SK-N-SH treated with all-trans-retinoic acid at 6 μM for 48 hours (cell line): ENCODE measurements at regions not wholly inside any gene's neighbourhood (a gene's known extent, or its start where the extent isn't known, plus 50 kb on each side); places are given as distances from the start of the nearest gene placed in this dataset.

ENCODE experiments used
- ATAC-seq: fragments of 200-7000 bp; cut with Tn5 transposase; 3 replicates; pipeline ENCODE4 v1.9.1; 2020; ENCODE audit warnings: mild to moderate bottlenecking, moderate library complexity
- ARNTL ChIP-seq: fragments of 450-650 bp; formaldehyde crosslinking; IDR thresholded peaks from 2 replicates; pipeline ENCODE4 v1.5.0; 2020; ENCODE audit warnings: low read depth, mild to moderate bottlenecking, moderate library complexity, borderline replicate concordance
- CREB5 ChIP-seq: fragments of 250-450 bp; sonication (Bioruptor Pico); IDR thresholded peaks from 2 replicates; pipeline ENCODE4 v1.5.1; 2020; ENCODE audit warnings: low read depth, mild to moderate bottlenecking, moderate library complexity
- CSRNP3 ChIP-seq: fragments of 250-450 bp; sonication (Bioruptor Pico); IDR thresholded peaks from 2 replicates; pipeline ENCODE4 v1.5.1; 2021; ENCODE audit warnings: mild to moderate bottlenecking, moderate library complexity
- ESRRG ChIP-seq: fragments of 250-450 bp; sonication (Bioruptor Pico); IDR thresholded peaks from 2 replicates; pipeline ENCODE4 v1.6.1; 2021; ENCODE audit warnings: mild to moderate bottlenecking
- GLIS3 ChIP-seq: fragments of 250-450 bp; sonication (Bioruptor Pico); IDR thresholded peaks from 2 replicates; pipeline ENCODE4 v1.5.0; 2020; ENCODE audit warnings: mild to moderate bottlenecking, moderate library complexity
- ISL1 ChIP-seq: fragments of 250-450 bp; sonication (Bioruptor Pico); IDR thresholded peaks from 2 replicates; pipeline ENCODE4 v2.1.2; 2022; ENCODE audit warnings: mild to moderate bottlenecking, moderate library complexity
- OSR1 ChIP-seq: fragments of 250-450 bp; sonication (Bioruptor Pico); IDR thresholded peaks from 2 replicates; pipeline ENCODE4 v1.8.0; 2022; ENCODE audit warnings: moderate library complexity, mild to moderate bottlenecking, inconsistent platforms
- POU6F1 ChIP-seq: fragments of 250-450 bp; sonication (Bioruptor Pico); IDR thresholded peaks from 2 replicates; pipeline ENCODE4 v1.8.0; 2021; ENCODE audit warnings: low read depth, mild to moderate bottlenecking, moderate library complexity, borderline replicate concordance
- PPARA ChIP-seq: fragments of 250-450 bp; sonication (Bioruptor Pico); IDR thresholded peaks from 2 replicates; pipeline ENCODE4 v1.5.0; 2020; ENCODE audit warnings: mild to moderate bottlenecking, borderline replicate concordance
- RARB ChIP-seq: fragments of 250-450 bp; sonication (Bioruptor Pico); IDR thresholded peaks from 2 replicates; pipeline ENCODE4 v1.8.0; 2021; ENCODE audit warnings: mild to moderate bottlenecking, moderate library complexity
- SNAI2 ChIP-seq: fragments of 250-450 bp; sonication (Bioruptor Pico); IDR thresholded peaks from 2 replicates; pipeline ENCODE4 v1.5.0; 2020; ENCODE audit warnings: mild to moderate bottlenecking, moderate library complexity
- TCF4 ChIP-seq: fragments of 250-450 bp; sonication (Bioruptor Pico); IDR thresholded peaks from 2 replicates; pipeline ENCODE4 v1.8.0; 2021; ENCODE audit warnings: mild to moderate bottlenecking, moderate library complexity, borderline replicate concordance
- TOX ChIP-seq: fragments of 250-450 bp; sonication (Bioruptor Pico); IDR thresholded peaks from 2 replicates; pipeline ENCODE4 v1.8.0; 2021; ENCODE audit warnings: mild to moderate bottlenecking, moderate library complexity, borderline replicate concordance
- TSHZ2 ChIP-seq: fragments of 250-450 bp; sonication (Bioruptor Pico); IDR thresholded peaks from 2 replicates; pipeline ENCODE4 v1.5.0; 2020; ENCODE audit warnings: mild to moderate bottlenecking, moderate library complexity
- ZC3H10 ChIP-seq: fragments of 250-450 bp; sonication (Bioruptor Pico); IDR thresholded peaks from 2 replicates; pipeline ENCODE4 v1.5.1; 2021; ENCODE audit warnings: mild to moderate bottlenecking, moderate library complexity
- ZFP3 ChIP-seq: fragments of 250-450 bp; sonication (Bioruptor Pico); IDR thresholded peaks from 2 replicates; pipeline ENCODE4 v1.5.0; 2020; ENCODE audit warnings: mild to moderate bottlenecking, moderate library complexity
- ZFP30 ChIP-seq: fragments of 450-650 bp; formaldehyde crosslinking; IDR thresholded peaks from 2 replicates; pipeline ENCODE4 v1.5.0; 2022; ENCODE audit warnings: mild to moderate bottlenecking, moderate library complexity
- ZNF70 ChIP-seq: fragments of 450-650 bp; formaldehyde crosslinking; IDR thresholded peaks from 2 replicates; pipeline ENCODE4 v1.5.0; 2020; ENCODE audit warnings: mild to moderate bottlenecking, moderate library complexity
- ZNF8 ChIP-seq: fragments of 450-650 bp; formaldehyde crosslinking; IDR thresholded peaks from 2 replicates; pipeline ENCODE4 v1.5.0; 2020; ENCODE audit warnings: mild to moderate bottlenecking, moderate library complexity
- TF ChIP-seq, protein P1 (sequence below): fragments of 250-450 bp; sonication (Bioruptor Pico); IDR thresholded peaks from 2 replicates; pipeline ENCODE4 v1.8.0; 2020; ENCODE audit warnings: mild to moderate bottlenecking, moderate library complexity, borderline replicate concordance

DNA sequence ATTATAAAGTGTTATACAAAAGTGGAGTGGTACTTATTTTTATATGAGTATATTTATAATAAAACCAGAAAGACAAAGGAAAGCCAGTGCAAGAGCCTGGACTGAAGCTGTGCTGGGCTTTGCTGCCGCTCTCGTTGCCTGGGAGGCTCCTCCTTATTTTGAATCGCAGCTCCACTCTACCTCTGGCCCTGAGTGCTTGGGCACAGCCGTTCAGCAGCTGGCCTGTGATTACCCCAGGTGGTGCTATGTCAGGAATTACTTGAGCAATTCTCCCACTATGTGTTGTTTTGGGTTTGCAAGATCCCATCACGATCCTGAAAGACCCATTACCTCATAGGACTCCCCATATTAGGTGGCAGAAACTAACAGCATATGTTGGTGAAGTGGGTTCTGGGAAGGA, 53.0 kb upstream of the LCLAT1 start:
- no peak for ATAC-seq
- TF ChIP-seq ISL1 (CRISPR knock-in tag) = no peak
- no peak for TF ChIP-seq GLIS3 (CRISPR knock-in tag)
- TF ChIP-seq, protein P1, sequence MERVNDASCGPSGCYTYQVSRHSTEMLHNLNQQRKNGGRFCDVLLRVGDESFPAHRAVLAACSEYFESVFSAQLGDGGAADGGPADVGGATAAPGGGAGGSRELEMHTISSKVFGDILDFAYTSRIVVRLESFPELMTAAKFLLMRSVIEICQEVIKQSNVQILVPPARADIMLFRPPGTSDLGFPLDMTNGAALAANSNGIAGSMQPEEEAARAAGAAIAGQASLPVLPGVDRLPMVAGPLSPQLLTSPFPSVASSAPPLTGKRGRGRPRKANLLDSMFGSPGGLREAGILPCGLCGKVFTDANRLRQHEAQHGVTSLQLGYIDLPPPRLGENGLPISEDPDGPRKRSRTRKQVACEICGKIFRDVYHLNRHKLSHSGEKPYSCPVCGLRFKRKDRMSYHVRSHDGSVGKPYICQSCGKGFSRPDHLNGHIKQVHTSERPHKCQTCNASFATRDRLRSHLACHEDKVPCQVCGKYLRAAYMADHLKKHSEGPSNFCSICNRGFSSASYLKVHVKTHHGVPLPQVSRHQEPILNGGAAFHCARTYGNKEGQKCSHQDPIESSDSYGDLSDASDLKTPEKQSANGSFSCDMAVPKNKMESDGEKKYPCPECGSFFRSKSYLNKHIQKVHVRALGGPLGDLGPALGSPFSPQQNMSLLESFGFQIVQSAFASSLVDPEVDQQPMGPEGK (CRISPR knock-in tag) = no peak
- TF ChIP-seq SNAI2 (CRISPR knock-in tag) = no peak
- TF ChIP-seq ZC3H10 = no peak
- no peak for TF ChIP-seq OSR1 (CRISPR knock-in tag)
- TF ChIP-seq TCF4 (CRISPR knock-in tag) = no peak
- no peak for TF ChIP-seq ZFP3 (CRISPR knock-in tag)
- TF ChIP-seq CREB5 (CRISPR knock-in tag) = no peak
- no peak for TF ChIP-seq ZNF70 (CRISPR knock-in tag)
- TF ChIP-seq TSHZ2 (CRISPR knock-in tag) = no peak
- no peak for TF ChIP-seq POU6F1 (CRISPR knock-in tag)
- TF ChIP-seq ESRRG (CRISPR knock-in tag) = no peak
- no peak for TF ChIP-seq ZNF8 (CRISPR knock-in tag)
- TF ChIP-seq ZFP30 (CRISPR knock-in tag) = no peak
- TF ChIP-seq RARB (CRISPR knock-in tag) = no peak
- TF ChIP-seq TOX (CRISPR knock-in tag) = no peak
- TF ChIP-seq CSRNP3 = no peak
- no peak for TF ChIP-seq ARNTL (CRISPR knock-in tag)
- TF ChIP-seq PPARA (CRISPR knock-in tag) = no peak

DNA sequence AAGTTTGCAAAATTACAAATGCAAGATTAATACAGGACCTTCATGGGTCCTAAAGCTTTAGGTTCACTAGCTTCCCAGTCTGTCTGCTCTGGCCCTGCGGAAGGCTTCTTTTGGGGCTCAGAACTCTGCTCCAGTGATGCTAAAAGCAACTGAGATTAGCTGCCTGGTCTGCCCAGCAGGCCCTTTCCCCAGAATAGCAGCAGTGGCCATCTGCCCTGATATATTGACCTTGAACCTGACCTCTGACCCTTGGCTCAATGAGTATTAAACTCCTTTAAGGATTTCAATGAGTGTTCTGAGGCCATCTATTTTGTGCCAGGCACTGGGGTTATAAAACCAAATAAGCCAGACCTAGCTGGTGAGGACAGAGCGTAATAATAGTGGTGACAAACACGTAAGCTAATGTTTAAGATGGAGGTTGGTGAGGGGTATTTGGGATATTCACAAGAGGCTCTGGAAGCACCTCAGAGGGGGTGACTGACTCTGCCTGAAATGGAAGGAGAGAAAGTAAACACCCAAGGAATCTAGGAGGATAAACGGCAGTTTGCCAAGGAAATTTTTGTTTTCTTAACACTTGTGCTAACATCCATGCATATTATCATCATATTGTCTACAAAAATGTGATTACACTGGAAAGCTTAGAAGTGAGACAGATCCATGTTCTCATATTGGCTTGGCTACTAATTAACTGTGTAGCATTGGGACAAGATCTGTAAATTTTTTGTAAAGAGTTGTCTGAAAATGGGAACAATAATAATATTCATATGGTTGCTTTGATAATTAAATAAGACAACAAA, 50.4 kb upstream of the LCLAT1 start:
- ATAC-seq = no peak
- TF ChIP-seq ARNTL (CRISPR knock-in tag) (no peak), CREB5 (CRISPR knock-in tag) (no peak), TCF4 (CRISPR knock-in tag) (no peak)
